Keratinocyte (primary cell): ENCODE measurements at regions not wholly inside any gene's neighbourhood (a gene's known extent, or its start where the extent isn't known, plus 50 kb on each side); places are given as distances from the start of the nearest gene placed in this dataset.

Experiments used
- CTCF ChIP-seq, 3 experiments: IDR thresholded peaks in 1 of 3; conservative IDR thresholded peaks in 1 of 3; optimal IDR thresholded peaks in 1 of 3; 2 replicates in 2 of 3; 3 replicates in 1 of 3; pipeline versions ENCODE3 to v1.5.1; 2011; ENCODE audit warnings: low read length in 3 of 3, mild to moderate bottlenecking in 3 of 3, moderate library complexity in 2 of 3, control low read depth in 1 of 3, inconsistent platforms in 1 of 3; ENCODE audit not compliant: insufficient read depth in 2 of 3; ENCODE audit errors: extremely low read depth in 1 of 3
- EZH2 ChIP-seq: IDR thresholded peaks from one replicate; pipeline ENCODE4 v1.6.1; 2012; ENCODE audit warnings: inconsistent platforms, mild to moderate bottlenecking, low read length, moderate library complexity

- TF ChIP-seq CTCF (optimal IDR thresholded peaks at IDR 0.05 in 1 of 3, IDR thresholded peaks at IDR 0.05 in 1 of 3, conservative IDR thresholded peaks at IDR 0.05 in 1 of 3; ENCODE audit: extremely low read depth in 1 of 3, insufficient read depth in 2 of 3, low read length in 3 of 3) (no peak), EZH2 (no peak)
Measured at GRCh38 chr1:212500983-212501382, 68.3 kb downstream of the NENF start.
